ENCODE measurements at regions not wholly inside any gene's neighbourhood (a gene's known extent, or its start where the extent isn't known, plus 50 kb on each side); places are given as distances from the start of the nearest gene placed in this dataset.

GRCh38 chr1:244316986-244317655, 134.6 kb downstream of the ADSS2 start:
- H3K4me3 ChIP-seq (ENCODE audit: low read length, poor library complexity, severe bottlenecking): no peak overlapping the region
- no peaks in the 10 kb centered on the region for H3K79me2 ChIP-seq (ENCODE audit: insufficient read depth, low read length)
- H3K9ac ChIP-seq (ENCODE audit: low read depth, low read length, poor library complexity, severe bottlenecking): no peak overlapping the region
- H3K4me1 ChIP-seq (ENCODE audit: insufficient read depth, low read length, poor library complexity, severe bottlenecking): peaks cover 15% of the 10 kb centered on the region
- no peaks in the 10 kb centered on the region for H3K9me2 ChIP-seq (replicated peaks; ENCODE audit: low read depth, low read length)
- no peaks in the 10 kb centered on the region for H4K20me1 ChIP-seq (ENCODE audit: insufficient read depth, low read length, poor library complexity, severe bottlenecking)
- no peaks in the 10 kb centered on the region for H3K9me3 ChIP-seq (ENCODE audit: insufficient read depth, low read depth, low read length)
- no peaks in the 10 kb centered on the region for H3F3A ChIP-seq (ENCODE audit: low read depth)
- no peak overlapping the region for H2AFZ ChIP-seq (ENCODE audit: low read length)
- TF ChIP-seq, protein P1, sequence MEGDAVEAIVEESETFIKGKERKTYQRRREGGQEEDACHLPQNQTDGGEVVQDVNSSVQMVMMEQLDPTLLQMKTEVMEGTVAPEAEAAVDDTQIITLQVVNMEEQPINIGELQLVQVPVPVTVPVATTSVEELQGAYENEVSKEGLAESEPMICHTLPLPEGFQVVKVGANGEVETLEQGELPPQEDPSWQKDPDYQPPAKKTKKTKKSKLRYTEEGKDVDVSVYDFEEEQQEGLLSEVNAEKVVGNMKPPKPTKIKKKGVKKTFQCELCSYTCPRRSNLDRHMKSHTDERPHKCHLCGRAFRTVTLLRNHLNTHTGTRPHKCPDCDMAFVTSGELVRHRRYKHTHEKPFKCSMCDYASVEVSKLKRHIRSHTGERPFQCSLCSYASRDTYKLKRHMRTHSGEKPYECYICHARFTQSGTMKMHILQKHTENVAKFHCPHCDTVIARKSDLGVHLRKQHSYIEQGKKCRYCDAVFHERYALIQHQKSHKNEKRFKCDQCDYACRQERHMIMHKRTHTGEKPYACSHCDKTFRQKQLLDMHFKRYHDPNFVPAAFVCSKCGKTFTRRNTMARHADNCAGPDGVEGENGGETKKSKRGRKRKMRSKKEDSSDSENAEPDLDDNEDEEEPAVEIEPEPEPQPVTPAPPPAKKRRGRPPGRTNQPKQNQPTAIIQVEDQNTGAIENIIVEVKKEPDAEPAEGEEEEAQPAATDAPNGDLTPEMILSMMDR (conservative IDR thresholded peaks at IDR 0.05; ENCODE audit: low read length): no peak
- no peak for TF ChIP-seq EZH2phosphoT487 (IDR thresholded peaks at IDR 0.05; ENCODE audit: borderline replicate concordance)
- no peaks in the 10 kb centered on the region for H3K36me3 ChIP-seq (ENCODE audit: insufficient read depth, low read length)
- H3K4me2 ChIP-seq (ENCODE audit: low read depth, low read length, poor library complexity, severe bottlenecking): no peak overlapping the region
- H3K27me3 ChIP-seq (ENCODE audit: insufficient read depth, low read length, poor library complexity, severe bottlenecking): no peaks in the 10 kb centered on the region

DNA sequence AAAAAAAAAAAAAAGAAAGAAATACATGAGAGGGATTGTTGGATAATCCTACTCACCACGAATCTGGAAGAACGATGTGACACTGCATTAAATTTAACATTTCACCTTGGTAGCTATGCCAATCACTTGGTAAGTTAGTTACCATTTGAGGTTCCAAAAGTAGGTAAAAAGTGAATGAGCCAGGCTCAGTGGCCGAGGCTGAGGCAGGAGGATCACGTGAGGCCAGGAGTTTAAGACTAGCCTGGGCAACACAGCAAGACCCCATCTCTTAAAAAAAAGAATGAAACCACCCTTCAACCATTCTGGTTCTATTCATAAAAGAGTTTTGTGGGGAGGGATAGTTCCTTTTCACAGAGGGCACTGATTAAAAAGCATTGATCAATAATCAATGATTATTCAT, 133.6 kb downstream of the ADSS2 start:
- H4K20me1 ChIP-seq (ENCODE audit: insufficient read depth, low read length, poor library complexity, severe bottlenecking): no peaks in the 10 kb centered on the region
- TF ChIP-seq, protein P1 (conservative IDR thresholded peaks at IDR 0.05; ENCODE audit: low read length): no peak
- TF ChIP-seq EZH2phosphoT487 (IDR thresholded peaks at IDR 0.05; ENCODE audit: borderline replicate concordance): no peak
- H3K4me3 ChIP-seq (ENCODE audit: low read length, poor library complexity, severe bottlenecking): no peak overlapping the region
- no peaks in the 10 kb centered on the region for H3F3A ChIP-seq (ENCODE audit: low read depth)
- H2AFZ ChIP-seq (ENCODE audit: low read length): no peak overlapping the region
- no peaks in the 10 kb centered on the region for H3K9me3 ChIP-seq (ENCODE audit: insufficient read depth, low read depth, low read length)
- no peaks in the 10 kb centered on the region for H3K9me2 ChIP-seq (replicated peaks; ENCODE audit: low read depth, low read length)
- H3K4me2 ChIP-seq (ENCODE audit: low read depth, low read length, poor library complexity, severe bottlenecking): no peak overlapping the region
- H3K27me3 ChIP-seq (ENCODE audit: insufficient read depth, low read length, poor library complexity, severe bottlenecking): no peaks in the 10 kb centered on the region
- peaks cover 20% of the 10 kb centered on the region for H3K4me1 ChIP-seq (ENCODE audit: insufficient read depth, low read length, poor library complexity, severe bottlenecking)
- H3K9ac ChIP-seq (ENCODE audit: low read depth, low read length, poor library complexity, severe bottlenecking): no peak overlapping the region
- H3K36me3 ChIP-seq (ENCODE audit: insufficient read depth, low read length): no peaks in the 10 kb centered on the region
- no peaks in the 10 kb centered on the region for H3K79me2 ChIP-seq (ENCODE audit: insufficient read depth, low read length)

- Histone ChIP-seq H3K27me3 (ENCODE audit: insufficient read depth, low read length, poor library complexity, severe bottlenecking) (no peaks in the 10 kb centered on the region), H3K36me3 (ENCODE audit: insufficient read depth, low read length) (no peaks in the 10 kb centered on the region), H3K79me2 (ENCODE audit: insufficient read depth, low read length) (no peaks in the 10 kb centered on the region), H3F3A (ENCODE audit: low read depth) (no peaks in the 10 kb centered on the region), H3K4me2 (ENCODE audit: low read depth, low read length, poor library complexity, severe bottlenecking) (no peak overlapping the region), H3K4me3 (ENCODE audit: low read length, poor library complexity, severe bottlenecking) (no peak overlapping the region), H4K20me1 (ENCODE audit: insufficient read depth, low read length, poor library complexity, severe bottlenecking) (no peaks in the 10 kb centered on the region), H2AFZ (ENCODE audit: low read length) (peak overlapping the region; percentile 26; the same call in 1 of the 2 replicates), H3K9me2 (replicated peaks; ENCODE audit: low read depth, low read length) (no peaks in the 10 kb centered on the region), H3K9ac (ENCODE audit: low read depth, low read length, poor library complexity, severe bottlenecking) (no peak overlapping the region), H3K9me3 (ENCODE audit: insufficient read depth, low read depth, low read length) (no peaks in the 10 kb centered on the region), H3K4me1 (ENCODE audit: insufficient read depth, low read length, poor library complexity, severe bottlenecking) (peaks cover 24% of the 10 kb centered on the region)
- no peak for TF ChIP-seq EZH2phosphoT487 (IDR thresholded peaks at IDR 0.05; ENCODE audit: borderline replicate concordance)
- TF ChIP-seq, protein P1 (conservative IDR thresholded peaks at IDR 0.05; ENCODE audit: low read length): no peak
Measured at GRCh38 chr1:244318512-244318911, 133.2 kb downstream of the ADSS2 start.

Measured in Loucy (cell line).